SK-N-MC (cell line): ENCODE measurements at regions not wholly inside any gene's neighbourhood (a gene's known extent, or its start where the extent isn't known, plus 50 kb on each side); places are given as distances from the start of the nearest gene placed in this dataset.

Source experiments
- EZH2 ChIP-seq: fragments of 200-600 bp; sonication (generic); IDR thresholded peaks from one replicate; pipeline ENCODE4 v1.6.1; 2017; ENCODE audit warnings: antibody characterized with exemption
- FOXP2 ChIP-seq: optimal IDR thresholded peaks from 2 replicates; pipeline ENCODE3; 2011; ENCODE audit warnings: mild to moderate bottlenecking, moderate library complexity; ENCODE audit not compliant: insufficient read depth; ENCODE audit errors: extremely low read length, control extremely low read depth
- POLR2AphosphoS5 ChIP-seq: IDR thresholded peaks from 2 replicates; pipeline ENCODE4 v1.6.1; 2012; ENCODE audit warnings: mild to moderate bottlenecking, low read depth, low read length, borderline replicate concordance

GRCh38 chr5:56666901-56667300 is 148.4 kb upstream of the MAP3K1 start:
- TF ChIP-seq POLR2AphosphoS5 (no peak), EZH2 (no peak), FOXP2 (no peak)
